Superior temporal gyrus (tissue), 1 donor: ENCODE measurements at regions not wholly inside any gene's neighbourhood (a gene's known extent, or its start where the extent isn't known, plus 50 kb on each side); places are given as distances from the start of the nearest gene placed in this dataset.

Experiments
- DNase-seq: peaks from one replicate; pipeline ENCODE4 v3.0.0-alpha.2; 2016; ENCODE audit errors: extremely low spot score

DNA sequence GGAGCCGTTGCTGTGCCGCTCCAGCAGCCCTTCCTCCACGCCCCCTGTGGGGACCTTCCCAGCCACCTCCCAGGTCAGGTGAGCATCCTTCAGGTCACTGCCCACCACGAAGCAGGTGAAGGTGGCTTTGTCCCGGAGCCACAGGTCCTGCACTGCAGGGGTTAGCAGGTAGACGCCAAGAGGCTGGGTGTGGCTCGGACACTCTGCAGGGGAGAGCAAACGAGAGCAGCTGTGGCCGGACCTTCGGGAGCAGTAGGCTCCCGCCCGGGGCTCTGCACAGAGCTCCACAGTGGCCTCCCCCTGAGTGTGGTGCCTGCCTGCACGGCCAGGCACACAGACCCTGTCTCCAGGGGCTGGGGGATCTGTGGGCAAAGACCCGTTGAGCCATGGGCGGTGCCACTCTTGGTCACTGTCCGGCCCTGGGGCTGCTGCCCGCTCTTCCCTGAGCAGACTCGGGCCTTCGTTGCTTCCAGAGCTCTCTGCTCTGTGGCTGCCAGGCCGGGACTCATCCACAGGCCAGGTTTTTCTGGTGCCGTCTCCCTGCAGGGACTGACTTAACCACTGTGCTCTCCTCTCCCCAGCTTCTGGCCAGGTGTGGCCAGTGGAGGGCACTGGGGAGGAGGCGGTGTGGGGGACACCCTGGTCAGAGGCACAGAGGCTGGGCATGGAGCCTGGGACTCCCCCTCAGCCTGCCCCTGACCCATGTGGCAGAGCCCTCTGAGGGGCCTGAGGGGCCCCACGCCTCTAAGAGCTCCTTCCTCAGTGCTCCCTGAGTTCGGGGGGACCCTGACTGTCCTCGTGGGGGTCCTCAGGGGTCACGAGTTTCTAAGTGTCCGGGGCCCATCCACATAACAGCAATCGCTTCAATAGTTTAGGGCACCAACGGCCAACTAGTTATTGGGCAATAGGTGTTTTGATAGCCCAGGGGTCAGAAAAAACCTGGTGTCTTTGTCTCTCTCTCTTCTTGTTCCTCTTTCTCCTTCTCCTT is 314.9 kb downstream of the TMEM121 start:
- no peak for DNase-seq

DNA sequence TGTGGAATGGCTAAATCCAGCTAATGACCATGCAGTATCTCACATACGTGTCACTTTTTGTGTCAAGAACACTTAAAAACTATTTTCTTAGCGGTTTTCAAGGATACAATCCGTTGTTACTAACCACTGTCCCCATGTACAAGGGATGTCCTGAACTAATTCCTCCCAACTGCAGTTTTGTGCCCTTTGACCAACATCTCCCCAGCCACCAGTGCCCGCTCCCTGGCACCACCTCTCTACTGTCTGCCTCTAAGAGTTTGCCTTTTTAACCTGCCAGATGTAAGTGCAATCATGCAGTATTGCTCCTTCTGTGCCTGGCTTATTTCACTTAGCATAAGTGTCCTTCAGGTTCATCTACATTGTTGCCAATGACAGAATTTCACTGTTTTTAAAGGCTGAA is 315.7 kb downstream of the TMEM121 start:
- DNase-seq: no peak

DNA sequence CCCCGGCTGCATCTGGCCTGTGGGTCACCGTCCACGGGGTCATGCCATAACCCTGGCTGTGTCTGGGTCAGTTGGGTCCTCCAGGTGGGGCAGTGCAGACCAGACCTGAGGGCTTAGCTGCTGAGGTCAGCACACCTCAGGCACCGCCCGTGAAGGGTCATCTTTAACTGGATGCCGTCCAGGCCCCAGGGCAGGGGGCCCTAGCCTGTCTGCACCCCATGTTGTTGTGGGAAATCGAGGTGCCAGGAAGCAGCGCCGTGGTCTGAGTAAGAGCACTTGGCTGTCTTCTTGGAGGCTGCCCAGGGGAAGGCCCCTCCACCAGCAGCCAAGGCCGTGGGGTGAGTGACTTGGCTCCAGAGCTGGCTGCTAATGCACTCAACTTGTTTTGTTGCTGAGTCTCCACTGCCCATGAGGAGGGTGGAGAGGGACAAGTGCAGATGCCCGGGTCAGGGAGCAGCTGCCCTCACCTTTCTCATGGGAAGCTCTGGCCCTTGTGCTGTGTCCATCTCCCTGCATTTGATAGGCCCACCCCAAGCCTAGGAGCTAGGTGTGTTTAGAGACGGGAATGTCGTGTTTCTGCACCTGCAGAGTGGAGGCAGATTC is 317.2 kb downstream of the TMEM121 start:
- DNase-seq: no peak

DNA sequence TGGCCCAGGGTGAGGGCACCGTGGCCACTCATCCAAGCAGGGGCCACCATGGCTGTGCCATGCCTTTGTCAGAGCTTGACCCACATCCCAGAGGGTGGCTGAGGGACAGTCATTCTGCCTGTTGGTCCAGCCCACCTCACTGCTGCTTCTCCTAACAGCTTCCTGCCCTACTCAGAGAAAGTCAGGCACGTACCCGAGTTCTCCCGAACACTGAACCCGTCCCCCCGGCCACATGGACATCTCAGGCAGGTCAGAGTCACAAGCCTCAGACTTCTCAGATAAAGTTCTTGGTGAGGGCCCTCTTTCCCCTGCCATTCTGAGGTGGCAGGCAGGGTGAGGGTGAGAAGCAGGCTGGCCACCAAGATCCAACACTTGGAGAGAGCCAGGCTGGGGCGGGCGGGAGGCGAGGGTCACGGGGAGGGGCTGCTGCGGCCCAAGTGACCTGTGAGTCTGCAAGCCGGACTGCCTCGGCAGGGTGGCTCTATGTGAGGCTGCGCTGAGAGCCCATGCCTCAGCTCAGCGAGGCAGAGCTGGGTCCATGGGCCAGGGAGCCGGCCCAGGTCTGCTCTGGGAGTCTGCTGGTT is 317.8 kb downstream of the TMEM121 start:
- no peak for DNase-seq

DNA sequence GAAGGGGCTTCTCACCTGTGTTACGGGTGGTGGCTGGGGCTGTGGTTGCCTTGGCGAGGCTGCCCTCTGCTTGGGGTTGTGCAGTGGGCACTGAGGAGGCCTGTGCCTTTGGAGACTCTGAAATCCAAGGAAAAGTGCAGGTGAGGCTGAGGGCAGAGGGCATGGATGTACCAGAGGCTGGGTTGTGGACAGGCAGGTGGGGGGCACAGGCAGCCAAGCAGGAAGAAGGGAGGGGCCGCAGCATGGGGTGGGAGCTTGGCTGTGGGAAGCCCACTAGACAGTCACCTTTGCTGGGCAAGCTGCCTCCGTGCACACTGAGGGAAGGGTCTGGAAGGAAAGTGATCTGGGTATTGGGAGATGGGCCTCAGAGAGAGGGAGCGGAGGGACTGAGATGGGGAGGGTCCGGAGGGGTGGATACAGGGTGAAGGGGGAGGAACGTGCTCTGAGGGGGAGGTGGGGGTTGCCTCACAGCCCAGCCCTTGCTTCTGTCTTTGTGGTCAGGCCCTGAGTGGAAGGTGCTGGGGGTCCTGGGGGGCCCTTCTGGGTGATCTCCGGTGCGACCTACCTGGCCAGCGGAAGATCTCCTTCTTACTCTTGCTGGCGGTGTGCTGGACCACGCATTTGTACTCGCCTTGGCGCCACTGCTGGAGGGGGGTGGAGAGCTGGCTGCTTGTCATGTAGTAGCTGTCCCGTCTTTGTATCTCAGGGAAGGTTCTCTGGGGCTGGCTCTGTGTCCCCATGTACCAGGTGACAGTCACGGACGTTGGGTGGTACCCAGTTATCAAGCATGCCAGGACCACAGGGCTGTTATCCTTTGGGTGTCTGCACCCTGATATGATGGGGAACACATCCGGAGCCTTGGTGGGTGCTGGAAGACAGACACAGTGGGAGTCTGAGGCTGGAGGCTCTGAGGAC is 318.7 kb downstream of the TMEM121 start:
- no peak for DNase-seq

DNA sequence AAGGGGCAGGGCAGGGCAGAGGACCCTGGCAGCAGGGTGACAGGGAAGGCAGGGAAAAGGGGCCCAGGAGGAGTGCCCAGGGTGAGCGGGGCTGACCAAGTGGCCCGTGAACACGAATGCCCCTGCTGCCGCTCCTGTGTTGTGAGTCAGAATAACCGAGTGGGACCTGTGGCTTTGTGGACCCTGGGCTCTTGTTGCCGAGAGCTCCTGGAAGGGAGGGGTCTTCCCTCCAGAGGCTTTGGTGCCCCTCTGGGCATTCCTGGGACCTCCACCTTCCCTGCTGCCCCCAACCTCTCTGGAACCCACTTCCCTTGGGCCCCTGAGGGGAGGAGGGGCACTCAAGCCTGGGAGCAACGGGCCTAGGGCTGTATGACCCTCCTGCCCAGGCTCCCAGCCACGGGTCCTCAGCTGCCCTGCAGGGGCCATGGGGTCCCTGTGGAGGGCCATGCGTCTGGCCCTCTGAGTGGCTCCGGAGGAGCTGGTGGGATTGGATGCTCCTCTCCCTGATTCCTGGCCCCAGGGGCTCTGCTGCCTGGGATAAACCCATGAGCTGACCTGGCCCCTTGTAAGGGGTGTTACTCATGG is 319.4 kb downstream of the TMEM121 start:
- no peak for DNase-seq

DNA sequence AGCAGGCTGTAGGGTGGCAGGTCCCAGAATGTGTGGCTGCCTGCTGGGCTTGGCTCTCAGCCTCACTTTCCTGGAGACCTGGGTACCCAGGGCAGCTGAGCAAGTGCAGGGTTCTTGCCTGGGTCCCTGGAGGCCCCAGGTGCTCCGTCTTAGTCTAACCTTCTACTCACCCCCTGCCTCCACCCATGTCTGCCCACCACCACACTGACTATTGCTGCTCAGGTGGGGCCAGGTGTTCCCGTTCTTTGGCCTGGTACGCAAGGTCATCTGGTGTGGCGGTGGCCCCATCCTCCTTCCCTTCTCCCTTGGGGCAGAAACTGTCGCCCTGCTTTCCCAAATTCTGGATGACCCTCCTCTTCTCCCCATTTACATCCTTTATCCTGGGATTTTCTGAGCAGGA is 319.9 kb downstream of the TMEM121 start:
- no peak for DNase-seq

DNA sequence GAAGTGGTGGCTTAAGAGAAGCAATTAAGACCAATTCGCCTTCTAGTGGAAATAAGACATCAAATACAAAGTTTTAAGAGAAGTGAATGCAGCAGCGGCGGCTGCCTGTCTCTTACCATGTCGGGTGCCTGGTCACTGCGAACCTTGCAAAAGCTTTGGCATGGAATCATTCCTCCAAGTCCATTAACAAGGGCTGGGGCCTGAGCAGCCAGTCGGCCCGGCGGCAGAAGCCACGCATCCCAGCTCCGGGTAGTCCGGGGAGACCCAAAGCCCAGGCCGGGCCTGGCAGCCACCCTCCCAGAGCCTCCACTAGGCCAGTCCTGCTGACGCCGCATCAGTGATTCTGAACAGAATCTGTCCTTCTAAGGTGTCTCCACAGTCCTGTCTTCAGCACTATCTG is 321.0 kb downstream of the TMEM121 start:
- no peak for DNase-seq

DNA sequence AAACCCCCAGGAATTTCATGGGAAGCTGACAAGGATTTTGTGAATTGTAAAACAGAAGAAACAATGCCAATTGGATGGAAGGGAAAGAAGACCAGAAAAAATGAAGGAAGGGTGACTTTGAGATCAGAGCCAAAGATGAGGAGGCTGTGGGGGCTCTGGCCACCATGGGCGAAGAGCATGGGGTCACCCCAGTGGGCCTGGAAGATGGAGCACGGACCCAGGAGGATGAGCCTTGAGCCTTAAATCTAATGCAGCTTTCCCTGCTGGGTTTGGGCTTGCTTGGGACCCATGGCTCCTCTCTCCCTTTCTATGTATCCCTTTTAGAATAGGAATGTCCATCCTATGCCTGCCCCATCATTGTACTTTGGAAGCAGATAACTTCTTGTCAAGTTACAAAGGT is 322.2 kb downstream of the TMEM121 start:
- DNase-seq: no peak

DNA sequence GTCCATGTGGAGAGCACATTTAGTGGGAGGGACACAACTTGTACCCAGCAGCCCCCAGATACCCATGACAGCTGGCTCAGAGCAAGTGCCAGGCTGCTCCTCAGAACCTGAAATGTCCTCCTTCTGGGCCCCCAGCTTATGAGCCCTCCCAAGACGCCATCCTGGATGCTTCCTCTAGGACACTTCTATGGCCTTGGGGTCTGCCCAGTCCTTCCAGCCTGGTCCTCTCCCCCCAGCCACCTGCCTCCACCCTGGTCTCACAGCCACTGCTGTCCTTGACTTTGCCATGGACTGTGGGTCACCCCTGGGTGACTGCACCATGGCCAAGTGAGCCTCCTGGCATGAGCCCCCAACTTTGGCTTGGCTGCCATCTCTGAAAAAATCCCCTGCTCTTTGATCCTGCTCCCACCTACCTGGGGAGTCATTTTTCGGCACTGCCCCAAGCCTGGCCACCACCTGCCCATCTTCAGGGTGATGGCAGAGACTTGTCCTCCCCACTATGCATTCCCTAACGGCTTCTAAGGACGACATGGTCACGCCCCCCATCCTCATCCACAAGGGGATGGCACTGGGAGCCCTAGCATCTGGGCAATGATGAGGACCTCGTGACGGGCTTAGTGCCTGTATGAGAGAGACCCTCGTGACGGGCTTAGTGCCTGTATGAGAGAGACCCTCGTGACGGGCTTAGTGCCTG is 323.7 kb downstream of the TMEM121 start:
- no peak for DNase-seq

DNA sequence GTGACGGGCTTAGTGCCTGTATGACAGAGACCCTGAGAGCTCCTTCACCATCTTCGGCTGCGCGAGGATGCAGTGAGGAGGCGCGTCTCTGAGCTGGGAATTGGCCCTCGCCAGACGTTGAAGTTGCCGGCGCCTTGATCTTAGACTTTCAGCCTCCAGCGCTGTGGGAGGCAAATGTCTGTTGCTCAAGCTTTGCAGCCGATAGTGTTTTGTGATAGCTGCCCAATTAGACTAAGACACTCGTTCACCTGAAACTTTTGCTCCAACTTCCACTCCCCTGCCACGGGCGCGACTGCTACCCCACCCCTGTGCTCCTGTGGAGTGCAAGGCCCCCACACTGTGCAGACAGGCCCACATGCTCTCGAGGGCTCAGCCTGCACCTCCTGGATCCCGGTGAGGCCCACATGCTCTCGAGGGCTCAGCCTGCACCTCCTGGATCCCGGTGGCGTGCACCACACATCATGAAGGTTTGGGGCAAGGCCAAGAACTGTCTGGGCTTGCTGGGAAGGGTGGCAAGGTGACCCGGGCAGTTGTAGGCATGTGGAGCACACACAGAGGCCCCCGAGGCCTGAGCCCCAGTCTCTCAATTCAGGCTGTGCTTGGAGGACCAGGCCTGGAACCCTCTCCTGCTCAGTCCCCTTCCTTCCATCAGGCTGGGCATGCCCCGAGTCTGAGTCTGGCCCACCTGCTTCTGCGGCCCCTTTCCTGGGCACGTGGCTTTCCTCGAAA is 324.6 kb downstream of the TMEM121 start:
- DNase-seq: no peak

DNA sequence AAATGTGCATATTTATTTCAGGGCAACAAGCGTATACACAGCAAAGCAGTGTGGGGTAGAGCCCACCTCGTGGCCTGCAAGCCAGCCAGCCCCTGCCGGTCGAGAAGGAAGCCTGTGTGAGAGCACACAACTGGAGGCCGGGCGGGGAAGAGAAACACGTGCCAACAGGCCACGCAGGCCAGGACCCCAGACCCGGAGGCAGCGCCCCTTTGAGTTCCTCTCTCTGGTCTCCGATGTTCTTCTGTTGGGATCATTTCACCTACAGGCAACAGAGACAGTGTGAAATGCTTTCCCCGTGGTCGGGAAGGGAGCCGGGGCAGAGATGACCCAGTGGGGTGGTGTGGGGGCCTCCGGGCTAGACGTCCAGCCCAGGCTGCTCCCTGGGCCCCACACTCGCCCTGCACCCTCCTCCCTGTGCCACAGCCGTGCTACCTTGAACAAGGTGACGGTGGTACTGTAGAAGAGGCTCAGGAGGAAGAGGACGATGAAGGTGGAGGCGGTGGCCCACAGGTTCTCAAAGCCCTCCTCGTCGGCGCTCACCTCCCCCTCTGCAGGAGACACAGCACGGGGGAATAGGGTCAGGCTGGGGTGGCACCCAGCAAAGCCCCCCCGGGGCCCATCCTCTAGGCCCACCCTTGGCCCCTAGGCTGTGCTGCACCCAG is 325.5 kb downstream of the TMEM121 start:
- no peak for DNase-seq

DNA sequence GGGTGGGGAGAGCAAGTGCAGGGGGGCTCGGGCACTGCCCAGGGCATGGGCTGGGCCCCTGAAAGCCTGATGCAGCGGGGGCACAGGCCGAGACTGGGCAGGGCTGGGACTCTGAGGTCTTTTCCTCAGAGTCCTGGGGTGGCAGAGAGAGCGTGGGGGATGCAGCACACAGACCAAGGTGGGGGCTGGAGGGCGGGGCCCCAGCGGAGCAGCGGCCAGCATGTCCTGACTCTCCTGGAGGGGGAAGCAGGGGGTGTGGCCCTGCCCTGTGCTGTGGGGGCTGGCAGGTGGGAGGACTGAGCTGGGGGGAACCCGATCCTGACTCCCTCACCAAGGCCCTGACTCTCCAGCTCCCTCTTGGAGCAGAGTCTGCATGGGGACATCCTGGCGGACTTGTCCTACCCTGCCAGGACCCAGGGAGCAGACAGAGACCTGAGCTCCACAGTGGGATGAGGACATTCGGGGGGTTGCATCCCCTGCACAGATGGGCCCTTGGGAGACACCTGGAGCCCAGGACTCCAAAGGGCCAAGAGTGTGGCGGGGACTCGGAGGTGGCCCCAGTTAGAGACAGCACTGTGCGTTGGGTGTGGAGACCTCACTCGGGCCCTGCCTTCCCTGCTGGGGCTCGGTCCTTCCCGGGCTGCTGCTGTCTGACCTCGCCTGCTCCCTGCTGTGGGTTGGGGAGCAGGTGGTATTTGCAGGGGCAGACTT is 326.1 kb downstream of the TMEM121 start:
- DNase-seq: no peak

DNA sequence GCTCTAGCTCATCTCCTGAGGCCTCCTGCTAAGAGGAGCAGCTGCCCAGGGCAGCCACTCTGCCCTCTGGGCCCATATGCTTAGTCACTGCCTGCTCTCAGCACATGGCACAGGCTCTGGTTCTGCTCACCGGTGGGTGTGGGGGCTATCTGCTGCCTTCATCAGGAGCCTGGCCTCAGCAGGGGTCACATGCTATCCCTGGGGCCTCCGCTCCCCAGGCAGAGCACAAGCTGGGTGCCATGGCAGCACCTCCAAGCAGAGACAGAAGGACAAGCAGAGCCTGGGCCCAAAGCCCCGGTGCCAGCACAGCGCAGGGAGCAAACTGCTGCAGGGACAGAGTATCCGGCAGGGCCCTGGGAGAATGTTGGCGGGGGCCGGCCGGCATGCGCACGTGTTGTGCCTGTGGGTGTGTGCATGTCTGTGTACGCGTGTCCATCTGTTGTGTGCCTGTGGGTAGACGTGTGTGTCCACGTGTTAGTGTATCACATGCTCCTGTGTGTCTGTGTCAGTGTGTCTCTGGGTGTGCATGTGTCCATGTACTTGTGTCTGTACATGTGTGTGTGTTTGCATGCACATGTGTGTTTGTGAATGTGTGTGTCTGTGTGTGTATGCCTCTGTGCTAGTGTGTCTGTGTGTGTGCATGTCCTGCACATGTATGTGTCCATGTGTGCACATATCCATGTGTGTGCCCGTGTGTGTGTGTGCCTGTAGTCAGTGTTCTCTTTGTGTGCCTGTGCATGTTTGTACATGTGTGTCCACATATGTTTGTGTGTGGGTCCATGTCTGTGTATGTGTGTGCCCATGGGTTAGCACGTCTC is 326.9 kb downstream of the TMEM121 start:
- no peak for DNase-seq

DNA sequence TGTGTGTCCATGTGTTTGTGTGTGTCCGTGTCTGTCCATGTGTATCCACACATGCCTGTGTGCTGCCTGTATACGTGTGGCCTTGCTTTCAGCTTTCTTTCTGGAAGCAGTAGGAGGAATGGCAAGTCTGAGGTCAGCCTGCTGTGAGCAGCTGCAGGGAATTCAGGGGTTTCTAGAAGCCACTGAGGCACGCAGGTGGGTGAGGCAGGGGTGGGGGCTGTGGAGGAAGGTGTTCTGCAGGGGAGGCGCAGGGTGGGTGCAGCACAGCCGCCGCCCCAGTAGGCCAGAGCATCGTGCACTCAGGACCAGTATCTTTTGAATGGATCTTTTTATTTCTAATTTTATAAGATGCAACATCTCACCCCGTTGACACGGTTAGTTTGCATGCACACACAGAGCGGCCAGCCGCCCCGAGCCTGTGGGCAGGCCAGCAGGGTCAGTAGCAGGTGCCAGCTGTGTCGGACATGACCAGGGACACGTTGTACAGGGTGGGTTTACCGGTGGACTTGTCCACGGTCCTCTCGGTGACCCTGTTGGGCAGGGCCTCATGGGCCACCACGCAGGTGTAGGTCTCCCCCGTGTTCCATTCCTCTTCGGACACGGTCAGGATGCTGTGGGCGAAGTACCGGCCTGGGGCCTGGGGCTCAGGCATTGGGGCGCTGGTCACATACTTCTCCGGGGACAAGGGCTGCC is 327.7 kb downstream of the TMEM121 start:
- no peak for DNase-seq

DNA sequence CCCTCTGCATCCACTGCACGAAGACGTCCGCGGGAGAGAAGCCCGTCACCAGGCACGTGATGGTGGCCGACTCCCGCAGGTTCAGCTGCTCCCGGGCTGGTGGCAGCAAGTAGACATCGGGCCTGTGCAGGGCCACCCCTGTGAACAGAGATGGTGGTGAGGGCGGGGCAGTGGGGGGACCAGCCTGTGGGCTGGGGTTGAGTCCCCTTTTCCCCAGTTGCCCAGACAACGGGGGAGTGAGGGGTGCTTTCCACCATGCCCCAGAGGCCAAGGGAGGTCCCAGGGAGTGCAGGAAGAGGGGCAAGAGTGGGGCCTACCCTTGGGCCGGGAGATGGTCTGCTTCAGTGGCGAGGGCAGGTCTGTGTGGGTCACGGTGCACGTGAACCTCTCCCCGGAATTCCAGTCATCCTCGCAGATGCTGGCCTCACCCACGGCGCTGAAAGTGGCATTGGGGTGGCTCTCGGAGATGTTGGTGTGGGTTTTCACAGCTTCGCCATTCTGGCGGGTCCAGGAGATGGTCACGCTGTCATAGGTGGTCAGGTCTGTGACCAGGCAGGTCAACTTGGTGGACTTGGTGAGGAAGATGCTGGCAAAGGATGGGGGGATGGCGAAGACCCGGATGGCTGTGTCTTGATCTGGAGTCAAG is 328.3 kb downstream of the TMEM121 start:
- no peak for DNase-seq
